Liver (tissue), 7 donors: ENCODE measurements at regions not wholly inside any gene's neighbourhood (a gene's known extent, or its start where the extent isn't known, plus 50 kb on each side); places are given as distances from the start of the nearest gene placed in this dataset.

Source experiments
- DNase-seq: peaks from one replicate; pipeline ENCODE4 v3.0.0-alpha.2; 2017; ENCODE audit warnings: low spot score
- H3K27ac ChIP-seq, 2 donors: one replicate each; pipeline ENCODE4 v1.7.0; 2013; ENCODE audit warnings: inconsistent platforms in 2 of 2, low read length in 2 of 2, control low read depth in 1 of 2, low read depth in 1 of 2, mild to moderate bottlenecking in 1 of 2
- H3K27me3 ChIP-seq, 4 donors: one replicate each; pipeline versions ENCODE4 v1.6.1 to v1.7.0; 2013; ENCODE audit warnings: low read length in 3 of 4, inconsistent platforms in 1 of 4, mild to moderate bottlenecking in 1 of 4, moderate library complexity in 1 of 4; ENCODE audit not compliant: control insufficient read depth in 4 of 4, insufficient read depth in 4 of 4
- H3K36me3 ChIP-seq, 4 donors: one replicate each; pipeline versions ENCODE4 v1.6.1 to v1.7.0; 2013; ENCODE audit warnings: low read length in 3 of 4, mild to moderate bottlenecking in 3 of 4, low read depth in 1 of 4, moderate library complexity in 1 of 4; ENCODE audit not compliant: control insufficient read depth in 4 of 4, insufficient read depth in 3 of 4
- H3K4me1 ChIP-seq, 4 donors: one replicate each; pipeline versions ENCODE4 v1.6.1 to v1.7.0; 2013; ENCODE audit warnings: low read length in 3 of 4, mild to moderate bottlenecking in 3 of 4, moderate library complexity in 1 of 4; ENCODE audit not compliant: control insufficient read depth in 4 of 4, insufficient read depth in 4 of 4
- H3K4me3 ChIP-seq, 3 donors: one replicate each; pipeline versions ENCODE4 v1.6.1 to v1.7.0; 2013; ENCODE audit warnings: low read length in 3 of 3, control low read depth in 1 of 3, low read depth in 1 of 3, mild to moderate bottlenecking in 1 of 3
- H3K9ac ChIP-seq, 2 donors: one replicate each; pipeline ENCODE4 v1.7.0; 2013; ENCODE audit warnings: low read length in 2 of 2, mild to moderate bottlenecking in 2 of 2, moderate library complexity in 2 of 2, control low read depth in 1 of 2, low read depth in 1 of 2
- H3K9me3 ChIP-seq, 4 donors: one replicate each; pipeline versions ENCODE4 v1.6.1 to v1.7.0; 2013; ENCODE audit warnings: low read length in 3 of 4; ENCODE audit not compliant: control insufficient read depth in 4 of 4
- FOXA2 ChIP-seq: IDR thresholded peaks from 2 replicates; pipeline ENCODE4 v1.6.1; 2016; ENCODE audit warnings: antibody characterized with exemption
- GABPA ChIP-seq, 2 donors: IDR thresholded peaks in 1 of 2; conservative IDR thresholded peaks in 1 of 2; 2 replicates each; pipeline ENCODE4 v1.6.1; 2016; ENCODE audit warnings: antibody characterized with exemption in 2 of 2, mild to moderate bottlenecking in 1 of 2, moderate library complexity in 1 of 2
- HNF4G ChIP-seq: IDR thresholded peaks from 2 replicates; pipeline ENCODE4 v1.6.1; 2016; ENCODE audit warnings: antibody characterized with exemption
- NR2F2 ChIP-seq: IDR thresholded peaks from 2 replicates; pipeline ENCODE4 v1.6.1; 2016; ENCODE audit warnings: antibody characterized with exemption
- RAD21 ChIP-seq, 2 donors: IDR thresholded peaks; 2 replicates each; pipeline ENCODE4 v1.6.1; 2016; ENCODE audit warnings: antibody characterized with exemption in 2 of 2, mild to moderate bottlenecking in 2 of 2
- RXRA ChIP-seq, 2 donors: IDR thresholded peaks; 2 replicates each; pipeline ENCODE4 v1.6.1; 2017 to 2018; ENCODE audit warnings: antibody characterized with exemption in 2 of 2, mild to moderate bottlenecking in 1 of 2
- YY1 ChIP-seq: IDR thresholded peaks from 2 replicates; pipeline ENCODE4 v1.6.1; 2016; ENCODE audit warnings: antibody characterized with exemption, mild to moderate bottlenecking
- WGBS: extraction: QIAGEN DNeasy Blood & Tissue Kit; methylation state at CpG from one replicate; pipeline ENCODE4 v1.1.7; 2013; 5-methylcytosine and 5-hydroxymethylcytosine counted together
- TF ChIP-seq, protein P1 (sequence below): IDR thresholded peaks from 2 replicates; pipeline ENCODE4 v1.6.1; 2016; ENCODE audit warnings: antibody characterized with exemption
- TF ChIP-seq, protein P2 (sequence below): IDR thresholded peaks from 2 replicates; pipeline ENCODE4 v1.6.1; 2016; ENCODE audit warnings: antibody characterized with exemption, mild to moderate bottlenecking
- TF ChIP-seq, protein P3 (sequence below): IDR thresholded peaks from 2 replicates; pipeline ENCODE4 v1.6.1; 2016; ENCODE audit warnings: antibody characterized with exemption
- donor health status: healthy.
- donor health status: healthy.
- donor health status: healthy.
- donor health status: healthy.

DNA sequence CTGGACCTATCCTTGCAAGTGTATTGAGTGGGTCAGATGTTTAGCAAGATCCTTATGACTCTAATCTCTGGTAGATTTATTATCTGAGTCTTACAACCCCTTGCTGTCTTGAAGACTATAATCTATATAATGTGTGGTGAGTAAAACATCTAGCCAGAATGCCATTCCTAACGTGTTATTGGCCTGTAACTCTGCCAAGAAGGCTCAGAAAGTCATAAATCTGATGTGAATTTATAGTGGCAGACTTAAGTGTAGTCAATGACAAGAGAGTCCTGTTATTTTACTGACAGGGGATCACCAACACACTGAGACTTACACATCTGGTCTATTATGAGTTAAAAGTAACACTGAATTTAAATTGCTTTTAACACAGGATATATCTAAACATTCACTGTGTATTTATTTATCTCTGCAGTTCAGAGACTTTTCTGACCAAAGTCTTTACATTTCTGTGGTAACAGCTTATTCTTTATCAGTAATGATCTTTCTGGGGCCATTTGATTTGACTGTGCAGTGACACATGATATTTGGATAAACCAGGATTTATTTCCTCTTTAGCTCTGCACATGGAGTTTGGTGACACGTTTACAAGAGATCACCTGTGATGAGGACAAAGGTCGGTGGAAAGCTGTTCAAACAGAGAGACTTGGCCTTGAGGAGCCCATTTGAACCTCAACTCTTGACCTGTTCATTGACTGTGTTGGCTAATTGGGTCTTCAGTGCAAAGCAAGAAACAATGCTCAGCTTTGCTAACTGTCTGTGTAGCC lies 415.8 kb downstream of the STIM2 start (continued):
- TF ChIP-seq RAD21 (IDR thresholded peaks at IDR 0.05) (no peak), GABPA (IDR thresholded peaks at IDR 0.05 in 1 of 2, conservative IDR thresholded peaks at IDR 0.05 in 1 of 2) (no peak)
- TF ChIP-seq, protein P1, sequence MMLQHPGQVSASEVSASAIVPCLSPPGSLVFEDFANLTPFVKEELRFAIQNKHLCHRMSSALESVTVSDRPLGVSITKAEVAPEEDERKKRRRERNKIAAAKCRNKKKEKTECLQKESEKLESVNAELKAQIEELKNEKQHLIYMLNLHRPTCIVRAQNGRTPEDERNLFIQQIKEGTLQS = no peak

DNA sequence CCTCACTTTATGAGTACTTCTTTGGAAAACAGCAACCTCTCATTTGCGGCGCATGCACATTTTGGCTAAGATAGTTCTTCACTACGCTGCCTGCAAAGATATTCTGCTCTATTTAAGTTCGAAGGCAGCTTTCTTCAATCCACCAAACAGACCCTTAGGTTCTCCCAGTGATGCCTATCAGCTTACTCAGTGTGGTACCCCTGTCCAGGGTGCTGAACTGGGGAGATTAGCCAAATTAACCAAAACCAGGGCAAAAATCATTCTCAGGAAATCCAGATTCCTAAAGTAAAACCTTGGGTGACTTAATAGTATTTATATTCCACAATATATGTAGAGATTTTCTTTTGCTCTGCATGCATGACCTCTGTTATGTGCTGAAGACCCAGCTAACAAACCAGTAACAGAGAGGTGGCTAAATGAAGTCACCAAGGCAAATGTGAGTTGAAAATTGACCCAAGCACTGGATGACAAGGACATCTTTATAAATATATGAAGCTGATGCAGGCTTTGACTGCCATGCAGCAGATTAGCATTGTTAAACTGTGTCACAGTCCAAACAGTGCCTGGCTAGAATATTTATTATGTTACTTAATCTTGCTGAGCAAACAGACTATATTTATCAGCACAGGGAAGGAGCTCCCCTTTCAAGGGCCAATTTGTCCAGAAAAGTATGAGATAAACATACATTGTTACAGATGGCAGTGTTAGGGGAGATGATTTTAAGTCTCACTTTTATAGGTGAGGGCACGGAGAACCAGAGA lies 418.2 kb downstream of the STIM2 start:
- H3K9ac ChIP-seq = no peak overlapping the region
- H3K4me1 ChIP-seq = no peaks in the 10 kb centered on the region
- H3K27me3 ChIP-seq = peaks cover 0 to 7% (median 0%) of the 10 kb centered on the region in 4 donors
- no peaks in the 10 kb centered on the region for H3K36me3 ChIP-seq
- no peak for DNase-seq
- no peak overlapping the region for H3K4me3 ChIP-seq
- no peaks in the 10 kb centered on the region for H3K9me3 ChIP-seq
- TF ChIP-seq, protein P2, sequence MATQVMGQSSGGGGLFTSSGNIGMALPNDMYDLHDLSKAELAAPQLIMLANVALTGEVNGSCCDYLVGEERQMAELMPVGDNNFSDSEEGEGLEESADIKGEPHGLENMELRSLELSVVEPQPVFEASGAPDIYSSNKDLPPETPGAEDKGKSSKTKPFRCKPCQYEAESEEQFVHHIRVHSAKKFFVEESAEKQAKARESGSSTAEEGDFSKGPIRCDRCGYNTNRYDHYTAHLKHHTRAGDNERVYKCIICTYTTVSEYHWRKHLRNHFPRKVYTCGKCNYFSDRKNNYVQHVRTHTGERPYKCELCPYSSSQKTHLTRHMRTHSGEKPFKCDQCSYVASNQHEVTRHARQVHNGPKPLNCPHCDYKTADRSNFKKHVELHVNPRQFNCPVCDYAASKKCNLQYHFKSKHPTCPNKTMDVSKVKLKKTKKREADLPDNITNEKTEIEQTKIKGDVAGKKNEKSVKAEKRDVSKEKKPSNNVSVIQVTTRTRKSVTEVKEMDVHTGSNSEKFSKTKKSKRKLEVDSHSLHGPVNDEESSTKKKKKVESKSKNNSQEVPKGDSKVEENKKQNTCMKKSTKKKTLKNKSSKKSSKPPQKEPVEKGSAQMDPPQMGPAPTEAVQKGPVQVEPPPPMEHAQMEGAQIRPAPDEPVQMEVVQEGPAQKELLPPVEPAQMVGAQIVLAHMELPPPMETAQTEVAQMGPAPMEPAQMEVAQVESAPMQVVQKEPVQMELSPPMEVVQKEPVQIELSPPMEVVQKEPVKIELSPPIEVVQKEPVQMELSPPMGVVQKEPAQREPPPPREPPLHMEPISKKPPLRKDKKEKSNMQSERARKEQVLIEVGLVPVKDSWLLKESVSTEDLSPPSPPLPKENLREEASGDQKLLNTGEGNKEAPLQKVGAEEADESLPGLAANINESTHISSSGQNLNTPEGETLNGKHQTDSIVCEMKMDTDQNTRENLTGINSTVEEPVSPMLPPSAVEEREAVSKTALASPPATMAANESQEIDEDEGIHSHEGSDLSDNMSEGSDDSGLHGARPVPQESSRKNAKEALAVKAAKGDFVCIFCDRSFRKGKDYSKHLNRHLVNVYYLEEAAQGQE = peak; percentile 98
- no peak for TF ChIP-seq NR2F2
- no peak overlapping the region for H3K27ac ChIP-seq
- 60% methylated on average over 5 of the region's 5 CpGs for WGBS

DNA sequence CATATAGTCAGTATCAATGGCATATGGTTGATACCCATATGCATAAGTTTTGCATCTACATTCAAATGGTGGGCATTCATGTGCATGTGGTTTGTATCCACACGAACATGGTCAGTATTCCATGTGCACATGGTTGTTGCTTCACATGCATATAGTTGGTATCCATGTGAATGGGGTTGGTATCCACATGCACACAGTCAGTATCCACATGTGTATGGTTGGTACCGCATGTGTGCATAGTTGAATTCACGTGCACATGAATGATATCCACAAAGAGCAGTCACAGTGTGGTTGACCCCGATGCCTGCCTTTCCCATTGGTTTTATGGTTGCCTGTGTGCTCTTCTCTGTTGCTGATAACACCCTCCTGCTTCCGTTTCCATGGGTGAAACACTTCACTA lies 427.9 kb downstream of the STIM2 start:
- Histone ChIP-seq H3K27ac (no peak overlapping the region), H3K36me3 (no peaks in the 10 kb centered on the region), H3K9ac (no peak overlapping the region), H3K4me3 (no peak overlapping the region), H3K27me3 (no peaks in the 10 kb centered on the region), H3K9me3 (no peaks in the 10 kb centered on the region), H3K4me1 (no peaks in the 10 kb centered on the region)
- TF ChIP-seq YY1 = no peak
- TF ChIP-seq GABPA (IDR thresholded peaks at IDR 0.05 in 1 of 2, conservative IDR thresholded peaks at IDR 0.05 in 1 of 2) = no peak
- no peak for TF ChIP-seq HNF4G
- WGBS = 67% methylated on average over 5 of the region's 5 CpGs
- DNase-seq = no peak

DNA sequence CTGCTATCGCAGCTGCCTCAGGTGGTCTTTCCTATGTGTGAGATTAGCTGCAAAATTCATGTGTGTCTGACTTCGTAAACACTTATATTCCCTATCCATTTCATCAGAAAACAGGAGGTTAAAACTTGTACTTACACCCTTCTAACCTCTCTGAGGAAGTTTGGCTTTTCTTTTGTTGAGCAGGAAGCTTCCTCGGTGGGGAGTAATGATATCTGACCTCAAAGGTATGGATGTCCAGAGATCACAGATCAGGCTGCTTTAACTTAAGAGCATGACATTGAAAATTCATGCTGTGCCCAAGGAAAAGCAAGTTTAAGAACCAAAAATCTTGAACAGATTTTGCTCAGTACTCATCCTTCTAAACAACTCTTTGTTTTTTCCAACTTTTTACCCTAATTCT lies 429.1 kb downstream of the STIM2 start:
- Histone ChIP-seq H3K4me3 (no peak overlapping the region), H3K9ac (no peak overlapping the region), H3K9me3 (no peaks in the 10 kb centered on the region), H3K4me1 (no peaks in the 10 kb centered on the region), H3K27me3 (no peaks in the 10 kb centered on the region), H3K36me3 (no peaks in the 10 kb centered on the region), H3K27ac (no peak overlapping the region)
- WGBS = 45% methylated on average over 3 of the region's 3 CpGs
- DNase-seq = no peak
- TF ChIP-seq GABPA (IDR thresholded peaks at IDR 0.05 in 1 of 2, conservative IDR thresholded peaks at IDR 0.05 in 1 of 2) (no peak), RXRA (IDR thresholded peaks at IDR 0.05) (no peak), FOXA2 (no peak)
- TF ChIP-seq, protein P3, sequence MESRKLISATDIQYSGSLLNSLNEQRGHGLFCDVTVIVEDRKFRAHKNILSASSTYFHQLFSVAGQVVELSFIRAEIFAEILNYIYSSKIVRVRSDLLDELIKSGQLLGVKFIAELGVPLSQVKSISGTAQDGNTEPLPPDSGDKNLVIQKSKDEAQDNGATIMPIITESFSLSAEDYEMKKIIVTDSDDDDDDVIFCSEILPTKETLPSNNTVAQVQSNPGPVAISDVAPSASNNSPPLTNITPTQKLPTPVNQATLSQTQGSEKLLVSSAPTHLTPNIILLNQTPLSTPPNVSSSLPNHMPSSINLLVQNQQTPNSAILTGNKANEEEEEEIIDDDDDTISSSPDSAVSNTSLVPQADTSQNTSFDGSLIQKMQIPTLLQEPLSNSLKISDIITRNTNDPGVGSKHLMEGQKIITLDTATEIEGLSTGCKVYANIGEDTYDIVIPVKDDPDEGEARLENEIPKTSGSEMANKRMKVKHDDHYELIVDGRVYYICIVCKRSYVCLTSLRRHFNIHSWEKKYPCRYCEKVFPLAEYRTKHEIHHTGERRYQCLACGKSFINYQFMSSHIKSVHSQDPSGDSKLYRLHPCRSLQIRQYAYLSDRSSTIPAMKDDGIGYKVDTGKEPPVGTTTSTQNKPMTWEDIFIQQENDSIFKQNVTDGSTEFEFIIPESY = no peak
- TF ChIP-seq, protein P2 = no peak
- TF ChIP-seq, protein P1 = no peak
